Transverse colon (tissue), 3 donors: ENCODE measurements at regions not wholly inside any gene's neighbourhood (a gene's known extent, or its start where the extent isn't known, plus 50 kb on each side); places are given as distances from the start of the nearest gene placed in this dataset.

Source experiments
- POLR2A ChIP-seq: fragments of 450-650 bp; IDR thresholded peaks from one replicate; pipeline ENCODE4 v1.6.1; 2016; ENCODE audit warnings: antibody characterized with exemption, mild to moderate bottlenecking, moderate library complexity
- TF ChIP-seq, protein P1 (sequence below), 5 experiments: fragments of 200-600 bp in 3 of 5; fragments of 450-650 bp in 2 of 5; sonication (generic) in 3 of 5; IDR thresholded peaks; 1 replicate in 2 of 5; 2 replicates in 3 of 5; pipeline ENCODE4 v1.5.1; 2016 to 2017; ENCODE audit warnings: antibody characterized with exemption in 5 of 5, inconsistent platforms in 3 of 5, mild to moderate bottlenecking in 2 of 5, moderate library complexity in 1 of 5

DNA sequence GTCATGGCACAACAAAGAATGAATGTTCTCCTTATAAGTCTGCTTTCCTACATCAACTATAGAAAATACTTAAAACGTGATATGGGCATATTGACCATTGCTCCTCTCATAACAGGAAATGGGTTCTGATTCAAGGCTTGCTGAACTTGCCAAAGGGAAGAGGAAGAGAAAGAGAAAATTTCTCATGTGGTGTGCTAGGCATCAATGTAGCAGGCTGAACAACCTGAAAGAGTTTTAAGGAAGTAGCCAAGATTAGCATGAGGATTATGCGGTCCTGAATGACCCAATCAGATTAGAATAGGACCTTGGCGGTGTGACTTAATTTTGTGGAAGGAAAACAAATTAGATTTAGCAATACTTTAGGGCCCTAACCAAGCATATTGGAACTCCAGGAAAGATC, 617.7 kb upstream of the CDH11 start:
- no peak for TF ChIP-seq POLR2A
- TF ChIP-seq, protein P1, sequence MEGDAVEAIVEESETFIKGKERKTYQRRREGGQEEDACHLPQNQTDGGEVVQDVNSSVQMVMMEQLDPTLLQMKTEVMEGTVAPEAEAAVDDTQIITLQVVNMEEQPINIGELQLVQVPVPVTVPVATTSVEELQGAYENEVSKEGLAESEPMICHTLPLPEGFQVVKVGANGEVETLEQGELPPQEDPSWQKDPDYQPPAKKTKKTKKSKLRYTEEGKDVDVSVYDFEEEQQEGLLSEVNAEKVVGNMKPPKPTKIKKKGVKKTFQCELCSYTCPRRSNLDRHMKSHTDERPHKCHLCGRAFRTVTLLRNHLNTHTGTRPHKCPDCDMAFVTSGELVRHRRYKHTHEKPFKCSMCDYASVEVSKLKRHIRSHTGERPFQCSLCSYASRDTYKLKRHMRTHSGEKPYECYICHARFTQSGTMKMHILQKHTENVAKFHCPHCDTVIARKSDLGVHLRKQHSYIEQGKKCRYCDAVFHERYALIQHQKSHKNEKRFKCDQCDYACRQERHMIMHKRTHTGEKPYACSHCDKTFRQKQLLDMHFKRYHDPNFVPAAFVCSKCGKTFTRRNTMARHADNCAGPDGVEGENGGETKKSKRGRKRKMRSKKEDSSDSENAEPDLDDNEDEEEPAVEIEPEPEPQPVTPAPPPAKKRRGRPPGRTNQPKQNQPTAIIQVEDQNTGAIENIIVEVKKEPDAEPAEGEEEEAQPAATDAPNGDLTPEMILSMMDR (IDR thresholded peaks at IDR 0.05), result no peak
